ENCODE measurements at regions not wholly inside any gene's neighbourhood (a gene's known extent, or its start where the extent isn't known, plus 50 kb on each side); places are given as distances from the start of the nearest gene placed in this dataset.
"Not testable (repeated sequence)": the region's sequence is repeated elsewhere in the genome, so short reads cannot be mapped to it uniquely, and the experiment has no call there.

DNA sequence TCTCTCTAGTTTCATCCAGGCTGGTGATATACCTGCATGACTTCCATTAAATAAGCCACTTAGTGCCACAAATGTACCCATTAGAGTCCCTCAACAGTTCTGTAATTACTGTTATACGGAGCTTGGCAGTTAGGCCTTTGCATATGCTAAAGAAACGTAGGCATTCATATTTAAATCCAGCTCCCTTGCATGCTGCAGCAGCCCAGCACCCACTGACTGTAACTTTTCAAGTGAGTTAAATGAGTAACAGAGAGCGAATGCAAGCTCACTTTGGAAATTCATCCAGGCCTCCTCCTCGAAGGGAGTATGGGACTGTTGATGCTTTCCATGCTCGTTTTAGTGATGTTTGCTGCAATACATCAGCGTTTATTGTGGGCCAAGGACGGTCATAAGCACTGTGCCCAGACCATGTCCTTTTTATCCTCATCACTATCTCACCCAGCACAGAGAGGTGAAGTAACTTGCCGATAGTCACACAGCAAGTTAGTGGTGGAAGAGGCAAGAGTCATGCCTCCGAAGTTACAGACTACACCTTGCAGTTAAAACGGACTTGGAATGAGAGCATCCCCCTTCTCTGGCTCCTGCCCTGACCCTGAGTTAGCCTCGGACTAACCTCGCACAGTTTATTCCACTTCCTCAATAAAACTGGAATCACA is 179.4 kb upstream of the PDE10A start:
- DNase-seq, result no peak

DNA sequence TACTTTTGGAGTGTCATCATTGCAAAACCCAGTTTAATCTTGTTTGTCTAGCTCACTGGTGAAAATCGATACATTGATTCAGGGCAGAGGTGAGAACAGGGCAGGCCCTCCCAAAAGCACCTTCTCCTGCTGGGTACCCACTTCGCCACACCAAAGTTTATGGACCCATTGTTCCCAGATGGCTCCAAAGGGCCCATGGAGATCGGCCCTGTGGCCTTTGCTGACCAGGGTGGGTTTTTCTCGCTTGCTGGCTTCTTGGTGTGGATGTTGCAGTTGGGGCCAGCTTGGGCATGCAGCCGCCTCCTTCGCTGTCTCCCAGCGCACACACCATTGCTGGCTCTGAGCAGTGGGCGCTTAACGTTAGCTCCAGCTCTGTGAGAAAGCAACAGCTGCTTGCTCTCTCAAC is 178.1 kb upstream of the PDE10A start:
- DNase-seq, result no peak

DNA sequence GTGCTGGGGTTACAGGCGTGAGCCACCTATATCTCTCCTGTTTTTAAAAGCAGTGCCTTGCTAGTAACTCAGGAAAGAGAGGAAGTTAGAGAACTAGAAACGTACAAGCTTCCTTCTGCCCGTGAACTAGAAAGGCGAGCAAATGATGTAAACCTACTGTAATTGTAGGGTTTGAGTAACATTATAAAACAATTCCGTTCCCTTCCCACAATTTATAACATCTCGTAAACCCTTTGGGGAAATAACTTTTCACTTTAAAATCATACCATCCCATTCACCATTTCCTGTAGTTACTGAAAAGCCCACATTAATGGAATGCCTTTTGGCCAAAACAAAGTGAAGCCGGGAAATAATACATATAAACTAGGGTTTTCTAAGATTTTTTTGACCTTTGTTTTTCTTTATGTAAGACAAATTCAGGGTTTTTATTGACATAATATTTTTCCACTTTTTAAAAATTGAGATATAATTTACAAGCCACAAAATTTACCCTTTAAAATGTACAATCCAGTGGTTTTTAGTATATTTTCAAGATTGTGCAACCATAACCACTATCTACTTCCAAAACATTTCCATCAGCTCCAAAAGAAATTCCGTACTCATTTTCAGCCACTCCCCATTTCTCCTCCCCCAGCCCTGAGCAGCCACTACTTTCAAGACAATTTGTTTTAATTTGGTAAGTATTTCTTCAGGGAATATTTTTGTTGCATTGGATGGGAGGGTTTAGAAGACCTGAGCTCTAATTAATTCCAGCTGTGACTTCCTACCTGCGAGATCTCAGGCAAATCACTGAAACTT is 175.1 kb upstream of the PDE10A start:
- DNase-seq, result no peak

DNA sequence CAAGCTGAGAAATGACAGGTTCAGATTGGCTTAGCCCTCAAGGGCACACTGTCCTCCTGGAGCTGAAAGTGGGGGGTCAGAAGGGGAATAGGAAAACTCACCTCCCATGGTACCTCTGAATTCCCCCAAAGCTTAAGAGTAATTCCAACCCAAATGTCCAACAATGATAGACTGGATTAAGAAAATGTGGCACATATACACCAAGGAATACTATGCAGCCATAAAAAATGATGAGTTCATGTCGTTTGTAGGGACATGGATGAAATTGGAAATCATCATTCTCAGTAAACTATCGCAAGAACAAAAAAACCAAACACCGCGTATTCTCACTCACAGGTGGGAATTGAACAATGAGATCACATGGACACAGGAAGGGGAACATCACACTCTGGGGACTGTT is 173.6 kb upstream of the PDE10A start:
- not testable (repeated sequence) for DNase-seq

DNA sequence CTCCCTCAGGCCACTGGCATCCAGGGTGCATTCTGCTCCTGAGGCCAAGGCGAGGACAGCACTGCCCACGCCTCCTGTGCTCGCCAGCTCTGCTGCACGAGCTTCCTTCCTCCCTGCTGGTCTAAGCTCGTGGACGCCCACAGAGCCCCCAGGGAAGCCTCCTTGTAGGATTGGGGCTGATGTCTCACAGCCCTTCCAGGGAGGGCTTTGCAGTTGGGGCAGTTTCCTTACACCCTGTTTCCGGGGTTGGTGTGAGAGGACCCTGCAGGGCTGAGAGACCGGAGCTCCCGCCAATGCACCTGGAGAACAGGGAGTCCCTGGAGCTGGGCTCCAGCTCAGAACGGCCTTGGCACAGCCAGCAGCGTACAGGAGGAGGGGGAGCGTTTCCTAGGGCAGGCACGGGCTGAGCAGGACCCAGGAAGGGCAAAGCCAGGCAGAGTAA is 172.4 kb upstream of the PDE10A start:
- no peak for DNase-seq

DNA sequence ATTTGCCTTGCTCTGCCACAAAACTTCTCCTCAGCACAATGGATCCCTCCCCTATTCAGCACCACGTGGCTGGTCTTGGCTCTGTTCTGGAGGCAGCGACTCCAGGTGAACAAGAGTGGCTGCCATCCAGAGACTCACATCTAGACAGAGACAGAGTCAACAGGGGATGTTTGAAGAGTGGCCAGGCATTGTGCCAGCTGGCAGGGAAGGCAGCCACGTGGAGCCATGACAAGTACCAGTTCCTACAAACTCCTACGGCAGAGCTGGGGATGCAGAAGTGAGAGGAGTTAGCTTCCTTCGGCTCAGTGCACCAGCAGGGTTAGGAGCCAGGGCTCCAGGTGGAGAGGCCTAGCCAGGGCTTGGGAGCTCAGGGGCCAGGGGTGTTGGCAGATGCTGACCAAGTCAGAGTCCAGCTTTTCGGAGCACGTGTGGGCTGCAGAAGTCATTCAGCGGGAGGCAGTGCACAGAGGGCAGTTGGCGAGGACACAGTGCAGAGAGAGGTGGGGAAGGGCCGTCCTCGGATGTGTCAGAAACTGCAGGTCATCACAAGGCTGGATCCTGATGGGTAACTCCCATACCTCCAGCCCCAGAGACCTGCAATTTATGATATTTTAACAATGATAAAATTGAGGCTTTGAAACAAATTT is 171.7 kb upstream of the PDE10A start:
- DNase-seq, result peak; percentile 88

DNA sequence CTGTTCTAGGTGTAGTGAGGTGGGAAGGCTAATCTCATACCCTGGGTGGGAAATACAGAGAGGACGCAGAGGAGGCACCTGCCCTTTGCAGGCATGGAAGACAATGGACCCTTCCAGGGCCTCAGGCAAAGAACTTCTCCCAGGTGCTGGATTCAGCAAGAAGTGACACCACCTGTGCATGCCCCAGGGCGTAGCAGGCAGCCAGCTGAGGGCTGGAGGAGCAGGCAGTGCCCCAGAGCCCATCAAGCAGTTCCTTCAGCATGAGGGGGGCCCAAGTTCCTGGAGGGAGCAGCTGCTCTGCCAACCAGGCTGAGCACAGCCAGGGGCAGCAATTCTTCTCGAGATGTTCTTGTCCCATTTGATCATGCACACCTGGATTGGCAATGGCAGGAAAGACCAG is 170.3 kb upstream of the PDE10A start:
- DNase-seq, result peak; percentile 17

DNA sequence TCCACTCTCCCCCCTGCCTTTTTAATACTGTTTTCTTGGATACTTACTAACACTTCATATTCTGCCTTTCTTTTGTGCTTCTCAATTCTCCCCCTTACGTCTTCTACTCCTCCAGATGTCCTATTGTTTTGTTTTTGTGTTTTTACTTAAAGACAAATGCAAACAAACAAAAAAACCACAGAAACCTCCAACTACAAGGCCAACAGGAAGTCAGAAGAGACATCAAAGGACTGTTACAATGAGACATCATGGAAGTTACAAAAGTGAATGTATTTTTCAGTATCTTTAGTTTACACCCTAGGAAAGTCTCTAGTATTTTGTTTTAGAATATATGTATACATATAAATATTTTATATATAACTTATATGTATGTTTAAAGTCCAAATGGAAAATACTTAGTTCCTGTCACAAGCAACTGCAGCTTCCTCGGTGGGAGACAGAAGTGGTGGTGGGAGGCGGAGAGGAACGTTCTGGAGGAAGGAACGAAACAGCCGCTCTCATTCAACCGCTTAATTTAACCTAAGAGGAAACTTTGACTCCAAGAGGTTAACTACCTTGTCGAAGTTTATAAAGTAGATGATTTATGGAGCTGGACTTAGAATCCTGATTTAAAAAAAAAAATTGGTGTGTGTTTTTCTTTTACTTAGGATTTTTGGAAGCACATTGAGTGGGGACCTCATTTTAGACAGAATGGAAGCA is 168.9 kb upstream of the PDE10A start:
- DNase-seq, result no peak

DNA sequence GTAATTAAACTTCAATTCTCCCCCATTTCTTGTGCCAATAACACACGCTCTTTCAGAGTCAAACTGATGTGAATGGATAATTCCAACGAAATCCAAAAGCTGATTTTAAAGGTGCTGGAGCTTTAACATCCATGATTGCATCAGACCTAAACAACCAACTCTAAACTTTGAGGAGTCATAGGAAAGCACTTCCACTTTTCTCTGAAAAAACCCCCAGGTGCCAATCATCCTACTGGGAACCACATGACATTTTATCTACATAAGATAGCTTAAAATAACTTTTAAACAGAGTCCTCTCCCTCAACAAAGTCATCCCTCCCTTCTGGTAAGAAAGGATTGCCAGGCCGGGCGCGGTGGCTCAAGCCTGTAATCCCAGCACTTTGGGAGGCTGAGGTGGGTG is 167.7 kb upstream of the PDE10A start:
- no peak for DNase-seq

DNA sequence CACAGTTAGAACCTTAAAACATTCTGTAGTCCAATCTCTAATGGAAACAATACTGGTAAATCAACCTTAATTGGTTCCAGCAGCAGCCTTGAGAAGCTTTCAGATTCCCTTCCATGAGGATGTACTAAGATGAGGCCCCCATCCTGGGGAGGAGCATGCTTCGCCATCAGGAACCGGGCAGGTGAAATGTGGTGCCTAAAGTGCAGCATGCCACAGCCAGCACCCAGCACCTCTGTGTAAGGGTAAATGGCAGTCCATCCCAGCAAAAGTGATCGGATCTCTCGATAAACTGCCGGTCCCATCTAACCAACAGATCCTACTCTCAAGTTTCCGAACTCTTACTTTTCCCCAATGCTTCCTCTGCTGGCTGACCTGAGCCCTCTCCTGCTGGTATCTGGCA is 166.3 kb upstream of the PDE10A start:
- no peak for DNase-seq

DNA sequence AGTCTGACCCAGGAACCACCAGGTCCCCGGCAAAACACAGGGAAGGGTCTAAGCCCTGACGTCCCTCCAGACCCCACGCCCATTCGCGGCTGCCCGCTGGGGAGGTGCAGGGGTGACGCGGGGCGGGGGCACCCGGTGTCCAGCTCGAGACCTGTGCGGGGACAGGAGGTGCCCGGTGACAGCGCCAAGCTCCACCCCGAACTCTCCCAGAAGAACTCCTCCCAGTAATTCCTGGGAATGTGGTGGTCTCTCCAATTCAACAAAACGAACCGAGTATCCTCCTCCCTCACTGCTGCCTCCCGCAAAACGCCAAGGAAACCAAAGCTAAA is 164.1 kb upstream of the PDE10A start:
- no peak for DNase-seq

DNA sequence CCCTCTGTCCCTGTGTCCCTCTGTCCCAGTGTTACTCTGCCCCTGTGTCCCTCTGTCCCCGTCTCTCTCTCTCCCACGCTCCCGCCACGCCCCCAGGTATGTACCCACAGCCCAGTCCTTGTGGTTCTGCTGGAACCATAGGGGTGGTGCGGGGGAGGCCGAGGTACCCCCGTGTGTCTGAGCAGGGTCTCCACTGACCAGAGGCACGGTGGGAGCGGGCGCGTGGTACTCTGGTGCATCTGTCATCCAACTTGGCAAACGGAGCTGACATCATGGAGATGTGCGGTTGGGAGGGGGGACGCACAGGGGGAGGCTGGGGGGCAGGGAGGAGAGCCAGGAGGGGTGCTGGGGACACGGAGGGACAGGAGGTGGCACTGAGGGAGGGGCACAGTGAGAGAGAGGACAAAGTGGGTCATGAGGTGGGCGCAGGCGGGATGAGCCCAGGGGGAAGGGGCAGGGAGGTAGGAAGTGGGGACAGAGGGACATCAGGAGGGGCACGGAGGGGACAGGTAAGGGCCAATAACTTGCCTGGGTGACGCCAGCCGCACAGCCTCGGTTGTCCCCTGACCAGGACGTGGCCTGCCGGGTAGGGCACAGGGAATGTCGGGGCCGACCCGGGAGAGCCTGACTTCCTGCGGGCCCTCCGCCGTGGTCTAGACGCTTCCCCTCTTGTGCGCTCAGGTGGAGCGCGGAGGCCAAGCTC is 163.6 kb upstream of the PDE10A start:
- DNase-seq, result no peak

DNA sequence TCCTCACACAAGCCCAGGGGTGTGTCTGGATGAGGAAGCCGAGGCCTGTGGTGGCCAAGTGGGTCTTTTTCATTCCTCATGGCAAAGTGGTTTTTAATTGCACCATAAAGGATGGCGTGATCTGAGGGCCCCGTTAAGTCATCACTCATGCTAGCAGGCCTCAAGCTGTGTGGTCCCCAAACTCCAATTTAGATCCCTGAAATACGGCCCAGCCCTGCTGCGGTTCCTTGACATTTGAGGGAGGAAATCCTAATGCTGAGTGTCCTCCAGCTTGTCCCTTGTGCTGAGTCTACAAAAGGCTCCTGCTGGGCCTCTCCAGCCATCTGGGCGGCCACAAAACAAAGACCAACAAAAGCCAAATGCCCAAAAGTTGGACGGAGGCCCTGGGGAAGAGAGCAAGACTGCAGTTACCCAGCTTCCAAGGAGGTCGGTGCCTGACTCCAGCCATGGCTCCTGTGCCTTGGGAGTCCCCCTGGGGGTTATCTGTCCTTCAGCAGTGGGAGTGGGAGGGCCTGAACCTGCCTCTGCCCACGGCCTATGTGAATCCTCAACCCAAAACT is 162.3 kb upstream of the PDE10A start:
- DNase-seq, result no peak

DNA sequence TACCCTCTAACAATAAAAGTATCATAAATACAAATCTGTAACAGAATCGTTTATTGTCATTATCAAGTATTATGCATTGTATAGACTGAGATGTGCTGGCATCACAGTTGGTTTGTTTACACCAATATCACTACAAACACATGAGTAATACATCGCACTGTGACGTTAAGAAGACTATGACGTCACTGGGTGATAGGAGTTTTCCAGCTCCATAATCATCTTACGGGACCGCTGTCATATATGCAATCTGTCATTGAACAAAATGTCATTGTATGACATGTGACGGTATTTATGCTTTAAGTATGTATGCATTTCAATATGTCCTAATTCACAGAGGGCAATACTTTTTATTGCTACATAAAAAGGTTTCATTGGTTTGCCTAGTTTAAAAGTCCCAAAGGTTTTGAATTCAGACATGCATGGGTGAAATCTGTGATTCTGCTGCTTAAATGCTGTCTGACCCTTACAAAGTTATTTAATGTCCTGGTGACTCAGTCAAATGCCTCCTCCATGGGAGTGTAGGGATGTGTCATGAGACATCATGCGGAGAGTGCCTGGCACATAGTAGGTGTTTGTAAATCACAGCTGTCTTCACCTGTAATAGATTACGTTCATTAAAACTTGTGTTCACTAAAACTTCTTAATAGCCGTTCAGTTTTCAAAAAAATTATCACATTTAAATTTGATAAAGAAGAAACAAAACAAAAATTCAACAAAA is 160.7 kb upstream of the PDE10A start:
- DNase-seq, result no peak

DNA sequence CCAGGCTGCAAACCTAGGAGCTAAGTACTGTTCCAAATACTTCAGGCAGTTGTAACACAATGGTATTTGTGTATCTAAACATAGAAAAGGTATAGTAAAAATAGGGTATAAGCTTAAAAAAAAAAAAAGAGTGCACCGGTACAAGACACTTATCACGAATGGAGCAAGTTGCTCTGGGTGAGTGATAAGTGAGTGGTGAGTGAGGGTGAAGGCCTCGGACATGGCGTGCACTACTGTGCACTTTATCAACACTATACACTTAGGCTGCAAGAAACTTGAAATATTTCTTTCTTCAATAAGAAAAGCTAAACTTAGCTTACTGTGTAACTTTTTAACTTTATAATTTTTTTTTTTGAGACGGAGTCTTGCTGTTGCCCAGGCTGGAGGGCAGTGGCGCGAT is 159.5 kb upstream of the PDE10A start:
- no peak for DNase-seq

DNA sequence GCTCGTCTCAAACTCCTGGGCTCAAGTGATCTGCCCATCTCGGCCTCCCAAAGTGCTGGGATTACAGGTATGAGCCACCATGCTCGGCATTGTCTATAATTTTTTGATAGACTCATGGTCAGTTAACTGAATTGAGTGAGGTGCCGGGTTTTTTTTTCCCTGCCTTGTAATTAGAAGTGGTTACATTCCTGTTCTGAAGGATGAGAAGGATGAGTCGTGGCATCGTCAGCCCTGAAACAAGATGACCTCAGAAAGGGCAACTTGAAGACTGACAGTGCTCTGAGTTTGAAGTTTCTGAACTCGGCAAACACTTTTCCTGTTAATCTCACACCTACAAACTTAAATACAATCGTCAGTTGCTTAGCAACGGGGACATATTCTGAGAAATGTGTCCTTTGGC is 158.7 kb upstream of the PDE10A start:
- no peak for DNase-seq

DNA sequence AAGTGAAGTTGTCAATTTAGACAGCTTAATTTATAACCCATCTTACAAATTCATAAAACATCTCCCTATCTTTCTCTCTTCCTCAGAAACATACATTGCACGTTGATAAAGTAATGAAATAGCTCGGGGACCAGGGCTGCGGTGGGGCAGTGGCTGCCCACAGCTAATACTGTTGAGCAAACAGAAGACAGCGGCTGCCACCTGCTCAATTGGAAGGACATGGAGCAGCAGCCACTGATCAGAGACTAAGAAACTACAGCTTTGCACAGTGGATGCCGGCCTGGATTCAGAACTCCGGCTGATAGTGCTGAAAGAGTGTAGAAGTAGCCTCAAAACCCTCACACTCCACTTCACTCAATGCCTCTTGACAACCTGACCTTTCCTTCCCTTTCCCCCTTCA is 157.9 kb upstream of the PDE10A start:
- DNase-seq, result no peak

DNA sequence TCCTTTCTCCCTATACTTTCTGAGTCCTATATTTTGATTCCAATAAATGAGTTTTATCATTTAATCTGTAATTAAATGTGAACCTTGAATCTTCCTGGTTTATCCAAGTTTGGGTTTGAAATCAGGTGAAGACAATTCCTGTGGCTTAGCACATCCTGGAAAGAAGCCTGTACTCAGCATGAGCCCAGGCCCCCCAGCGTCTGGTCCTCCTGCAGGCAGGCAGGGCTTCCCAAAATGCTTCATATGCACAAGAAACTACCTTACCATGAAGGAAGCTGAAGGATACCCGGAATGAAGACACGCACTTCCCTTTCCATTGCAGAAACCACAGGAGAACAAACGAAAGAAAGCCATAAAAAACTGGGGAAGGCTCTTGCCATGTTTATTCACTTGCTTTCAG is 157.4 kb upstream of the PDE10A start:
- DNase-seq, result no peak

DNA sequence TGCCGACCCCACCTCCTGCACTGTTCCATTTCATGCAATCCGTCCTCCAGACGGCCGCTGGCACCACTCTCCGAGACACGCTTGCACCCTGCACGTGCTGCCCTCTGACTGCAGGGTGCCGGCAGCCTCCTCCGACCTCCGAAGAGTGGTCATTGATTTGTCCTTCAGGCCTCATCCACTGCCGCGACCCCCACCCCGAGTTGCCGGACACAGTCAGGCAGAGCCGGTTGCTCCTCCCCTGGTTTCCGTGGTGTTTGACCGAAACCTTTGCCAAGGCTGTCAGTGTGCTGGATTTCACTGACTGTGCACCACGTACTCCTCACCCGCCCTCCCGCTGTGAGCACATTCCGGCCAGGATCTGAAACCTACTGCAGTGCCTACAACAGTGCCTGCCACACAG is 156.4 kb upstream of the PDE10A start:
- DNase-seq, result peak; percentile 39

DNA sequence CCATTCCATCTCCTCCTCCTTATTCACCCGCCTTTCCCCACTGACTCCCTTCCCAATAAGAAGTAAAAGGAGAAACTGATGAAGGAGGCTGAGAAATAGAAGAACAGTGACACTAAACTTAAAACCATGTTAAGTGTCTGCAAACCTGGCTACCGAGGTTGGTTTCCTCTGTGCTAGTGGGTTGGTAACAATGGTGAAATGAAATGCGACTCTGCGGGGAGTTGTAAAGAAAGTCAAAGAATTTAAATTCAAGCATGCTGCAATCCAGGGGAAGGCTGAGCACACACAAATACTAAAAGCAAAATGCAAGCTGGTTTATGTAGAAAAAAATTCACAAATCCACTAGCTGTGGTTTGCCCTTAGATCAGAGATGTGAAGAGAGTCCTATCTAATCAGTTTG is 155.2 kb upstream of the PDE10A start:
- DNase-seq, result no peak

DNA sequence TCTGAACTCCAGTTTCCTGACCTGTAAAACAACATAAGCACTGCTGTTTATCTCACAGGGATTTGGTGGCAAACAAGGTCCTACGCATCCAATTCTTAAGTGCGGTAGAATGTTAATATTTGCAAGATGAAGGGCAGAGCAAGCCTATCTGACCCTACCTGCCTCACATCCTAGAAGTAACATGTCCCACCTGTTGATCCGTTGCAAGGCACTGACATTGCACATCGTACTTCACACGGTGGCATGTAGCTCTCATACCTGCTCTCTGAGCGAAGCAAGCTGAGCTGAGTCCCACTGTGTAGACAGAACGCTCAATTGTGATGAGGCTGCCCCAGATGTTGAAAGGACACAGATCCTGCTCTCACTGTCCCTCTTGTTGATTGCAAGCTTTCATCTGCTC is 154.7 kb upstream of the PDE10A start:
- no peak for DNase-seq

DNA sequence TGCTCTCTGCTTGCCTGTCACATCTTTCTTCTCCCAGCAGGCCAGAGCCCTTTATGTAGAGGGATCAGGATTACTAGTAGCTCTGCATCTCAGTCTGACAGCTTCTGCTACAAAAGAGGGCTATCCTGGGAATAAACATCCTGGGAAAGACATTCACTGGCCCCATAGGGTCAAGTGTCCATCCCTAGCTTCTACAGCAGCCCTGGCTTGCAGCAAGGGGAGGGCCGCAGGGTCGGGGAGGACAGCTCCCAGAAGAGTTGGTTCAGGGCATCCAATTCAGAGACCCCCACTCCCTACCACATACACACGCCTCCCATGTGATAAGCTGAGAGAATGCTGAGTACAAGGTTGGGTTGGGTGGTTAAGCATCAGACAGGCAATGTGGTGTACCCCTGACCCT is 154.1 kb upstream of the PDE10A start:
- DNase-seq, result no peak
